GM12892 (cell line): ENCODE measurements at regions not wholly inside any gene's neighbourhood (a gene's known extent, or its start where the extent isn't known, plus 50 kb on each side); places are given as distances from the start of the nearest gene placed in this dataset.

ENCODE experiments used
- POLR2A ChIP-seq: IDR thresholded peaks from 2 replicates; pipeline ENCODE4 v1.6.1; 2011; ENCODE audit warnings: low read depth, low read length, control low read depth
- POLR2AphosphoS5 ChIP-seq: IDR thresholded peaks from 2 replicates; pipeline ENCODE4 v1.6.1; 2011; ENCODE audit warnings: low read depth, low read length, control low read depth
- TAF1 ChIP-seq: IDR thresholded peaks from 2 replicates; pipeline ENCODE4 v1.6.1; 2011; ENCODE audit warnings: low read depth, mild to moderate bottlenecking, control low read depth, low read length, borderline replicate concordance

- TF ChIP-seq POLR2A, result no peak
- no peak for TF ChIP-seq POLR2AphosphoS5
- TF ChIP-seq TAF1, result no peak
Measured at GRCh38 chr4:157643257-157643656, 422.7 kb downstream of the GRIA2 start.
